Thyroid gland (tissue), 4 donors: ENCODE measurements at regions not wholly inside any gene's neighbourhood (a gene's known extent, or its start where the extent isn't known, plus 50 kb on each side); places are given as distances from the start of the nearest gene placed in this dataset.

Experiments used
- DNase-seq, 2 donors: peaks; one replicate each; pipeline ENCODE4 v3.0.0-alpha.2; 2019
- H3K27ac ChIP-seq, 3 donors: fragments of 200-600 bp; sonication (generic); 1 replicate in 2 of 3; 2 replicates in 1 of 3; pipeline ENCODE4 v1.5.1; 2016 to 2019; ENCODE audit warnings: mild to moderate bottlenecking in 1 of 3, moderate library complexity in 1 of 3
- H3K27me3 ChIP-seq: fragments of 200-600 bp; sonication (generic); one replicate; pipeline ENCODE4 v1.5.1; 2019
- H3K36me3 ChIP-seq, 2 donors: fragments of 200-600 bp; sonication (generic); one replicate each; pipeline ENCODE4 v1.5.1; 2016 to 2019
- H3K4me1 ChIP-seq, 2 donors: fragments of 200-600 bp; sonication (generic); one replicate each; pipeline ENCODE4 v1.5.1; 2017 to 2019
- H3K4me3 ChIP-seq, 3 donors: fragments of 200-600 bp; sonication (generic); replicated peaks in 1 of 3; 1 replicate in 2 of 3; 2 replicates in 1 of 3; pipeline ENCODE4 v1.5.1; 2016; ENCODE audit warnings: mild to moderate bottlenecking in 1 of 3
- H3K9me3 ChIP-seq: fragments of 200-600 bp; sonication (generic); one replicate; pipeline ENCODE4 v1.5.1; 2017
- CTCF ChIP-seq, 6 experiments: fragments of 200-600 bp in 3 of 6; fragments of 450-650 bp in 3 of 6; sonication (generic) in 3 of 6; IDR thresholded peaks; one replicate each; pipeline ENCODE4 v1.5.1; 2016 to 2019; ENCODE audit warnings: antibody characterized with exemption in 6 of 6, mild to moderate bottlenecking in 2 of 6, inconsistent platforms in 1 of 6, moderate library complexity in 1 of 6
- POLR2A ChIP-seq, 2 donors: fragments of 450-650 bp; IDR thresholded peaks; one replicate each; pipeline ENCODE4 v1.6.1; 2017; ENCODE audit warnings: antibody characterized with exemption in 2 of 2, mild to moderate bottlenecking in 2 of 2, moderate library complexity in 1 of 2
- WGBS, 2 donors: methylation state at CpG; one replicate each; pipeline ENCODE4 v1.1.5; 2017; 5-methylcytosine and 5-hydroxymethylcytosine counted together
- intact Hi-C: fragments of 100-400 bp; cut with DNase I; formaldehyde crosslinking; loops from one replicate; pipeline ENCODE4 v1.15.1; 2023

GRCh38 chr5:126718236-126718868 lies 58.6 kb upstream of the LMNB1 start:
- Histone ChIP-seq H3K4me1 (no peaks in the 10 kb centered on the region), H3K27me3 (no peaks in the 10 kb centered on the region), H3K4me3 (no peak overlapping the region), H3K27ac (no peak overlapping the region), H3K9me3 (no peaks in the 10 kb centered on the region), H3K36me3 (no peaks in the 10 kb centered on the region)
- 35 to 36% methylated on average over 10 of the region's 10 CpGs for WGBS, 2 donors
- no peak for DNase-seq
- TF ChIP-seq POLR2A (IDR thresholded peaks at IDR 0.05), result no peak
- no peak for TF ChIP-seq CTCF (IDR thresholded peaks at IDR 0.05)
- intact Hi-C loops, result no loop called here

GRCh38 chr5:126720369-126720768 lies 56.6 kb upstream of the LMNB1 start:
- H3K4me1 ChIP-seq, result no peaks in the 10 kb centered on the region
- TF ChIP-seq CTCF (IDR thresholded peaks at IDR 0.05), result no peak
- no peak for TF ChIP-seq POLR2A (IDR thresholded peaks at IDR 0.05)
- H3K27me3 ChIP-seq, result no peaks in the 10 kb centered on the region
- intact Hi-C loops, result no loop called here
- no peak overlapping the region for H3K27ac ChIP-seq
- DNase-seq, result no peak
- H3K36me3 ChIP-seq, result no peaks in the 10 kb centered on the region
- H3K4me3 ChIP-seq, result no peak overlapping the region
- no peaks in the 10 kb centered on the region for H3K9me3 ChIP-seq
- 91 to 93% methylated on average over 4 of the region's 4 CpGs for WGBS, 2 donors

GRCh38 chr5:126723643-126724042 lies 53.3 kb upstream of the LMNB1 start:
- no peak for TF ChIP-seq CTCF (IDR thresholded peaks at IDR 0.05)
- no peak for TF ChIP-seq POLR2A (IDR thresholded peaks at IDR 0.05)
- H3K27ac ChIP-seq, result no peak overlapping the region

More at GRCh38 chr5:126723643-126724042, 53.3 kb upstream of the LMNB1 start:
- Histone ChIP-seq H3K4me3 (no peak overlapping the region), H3K36me3 (no peaks in the 10 kb centered on the region), H3K9me3 (no peaks in the 10 kb centered on the region), H3K4me1 (no peaks in the 10 kb centered on the region), H3K27me3 (no peaks in the 10 kb centered on the region)
- intact Hi-C loops, result no loop called here
- 73 to 75% methylated on average over 2 of the region's 2 CpGs for WGBS, 2 donors
- no peak for DNase-seq
